ENCODE measurements at regions not wholly inside any gene's neighbourhood (a gene's known extent, or its start where the extent isn't known, plus 50 kb on each side); places are given as distances from the start of the nearest gene placed in this dataset.
"Not testable (repeated sequence)": the region's sequence is repeated elsewhere in the genome, so short reads cannot be mapped to it uniquely, and the experiment has no call there.

DNA sequence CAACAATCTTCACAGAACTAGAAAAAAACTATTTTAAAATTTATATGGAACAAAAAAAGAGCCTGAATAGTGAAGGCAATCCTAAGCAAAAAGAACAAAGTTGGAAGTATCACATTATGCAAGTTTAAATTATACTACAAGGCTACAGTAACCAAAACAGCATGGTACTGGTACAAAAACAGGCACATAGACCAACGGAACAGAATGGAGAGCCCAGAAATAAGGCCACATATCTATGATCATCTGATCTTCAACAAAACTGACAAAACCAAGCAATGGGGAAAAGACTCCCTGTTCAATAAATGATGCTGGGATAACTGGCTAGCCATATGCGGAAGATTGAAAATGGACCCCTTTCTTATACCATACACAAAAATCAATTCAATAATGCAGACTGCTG, 74.4 kb upstream of the RTN4 start:
- not testable (repeated sequence) for DNase-seq (ENCODE audit: extremely low read depth, low read depth)

DNA sequence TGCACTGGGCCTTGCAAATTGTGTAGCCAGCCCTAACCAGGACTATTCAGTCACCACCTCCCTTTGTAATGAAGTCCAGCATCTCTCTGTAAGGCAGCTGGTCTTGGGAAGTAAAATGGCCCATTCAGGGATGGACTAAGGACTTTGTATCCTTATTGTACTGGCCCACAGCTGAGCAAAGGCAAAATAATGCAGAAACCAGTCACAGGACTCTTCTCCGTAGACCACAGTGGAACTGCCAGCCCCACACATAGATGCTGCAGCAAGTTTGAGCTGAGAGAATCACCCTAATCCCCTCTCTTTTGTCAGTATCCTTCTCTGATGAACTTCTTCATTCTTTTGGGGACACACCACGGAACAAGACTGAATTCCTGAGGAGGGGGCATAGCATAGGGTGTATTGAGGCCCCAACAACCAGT, 73.6 kb upstream of the RTN4 start:
- no peak for DNase-seq (ENCODE audit: extremely low read depth, low read depth)

DNA sequence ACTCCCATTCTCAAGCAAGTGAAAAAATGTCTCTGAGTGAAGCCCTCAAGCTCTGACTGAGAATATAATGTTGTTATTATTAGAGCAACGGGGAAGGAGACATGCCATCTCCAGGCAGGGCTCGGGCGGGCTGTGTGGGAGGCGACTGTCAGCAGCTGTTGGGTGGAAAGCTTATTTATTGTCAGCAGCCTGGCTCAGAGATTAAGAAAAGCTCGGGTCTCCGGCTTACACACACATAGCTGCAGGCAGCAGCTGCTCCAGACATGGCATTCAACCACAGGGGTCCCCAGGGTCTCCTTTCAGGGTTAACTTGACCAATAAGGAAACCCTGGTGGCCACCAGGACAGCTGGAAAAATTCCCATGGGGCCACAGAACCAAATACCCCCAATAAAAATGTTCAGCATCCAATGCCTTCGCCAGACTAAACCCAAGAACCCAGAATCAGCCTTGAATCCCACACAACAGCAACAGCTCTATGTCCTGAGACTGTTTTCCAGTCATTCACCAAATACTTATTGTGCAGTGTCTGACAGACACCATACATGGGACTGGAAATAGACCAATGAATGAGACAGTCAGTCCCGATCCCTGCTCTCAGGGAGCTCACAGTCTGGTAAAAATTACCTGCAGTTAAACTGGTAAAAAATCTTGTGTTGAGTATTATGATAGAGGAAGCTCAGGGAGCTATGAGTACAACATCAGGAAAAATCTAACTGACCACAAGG, 70.5 kb upstream of the RTN4 start:
- DNase-seq (ENCODE audit: extremely low read depth, low read depth): no peak

DNA sequence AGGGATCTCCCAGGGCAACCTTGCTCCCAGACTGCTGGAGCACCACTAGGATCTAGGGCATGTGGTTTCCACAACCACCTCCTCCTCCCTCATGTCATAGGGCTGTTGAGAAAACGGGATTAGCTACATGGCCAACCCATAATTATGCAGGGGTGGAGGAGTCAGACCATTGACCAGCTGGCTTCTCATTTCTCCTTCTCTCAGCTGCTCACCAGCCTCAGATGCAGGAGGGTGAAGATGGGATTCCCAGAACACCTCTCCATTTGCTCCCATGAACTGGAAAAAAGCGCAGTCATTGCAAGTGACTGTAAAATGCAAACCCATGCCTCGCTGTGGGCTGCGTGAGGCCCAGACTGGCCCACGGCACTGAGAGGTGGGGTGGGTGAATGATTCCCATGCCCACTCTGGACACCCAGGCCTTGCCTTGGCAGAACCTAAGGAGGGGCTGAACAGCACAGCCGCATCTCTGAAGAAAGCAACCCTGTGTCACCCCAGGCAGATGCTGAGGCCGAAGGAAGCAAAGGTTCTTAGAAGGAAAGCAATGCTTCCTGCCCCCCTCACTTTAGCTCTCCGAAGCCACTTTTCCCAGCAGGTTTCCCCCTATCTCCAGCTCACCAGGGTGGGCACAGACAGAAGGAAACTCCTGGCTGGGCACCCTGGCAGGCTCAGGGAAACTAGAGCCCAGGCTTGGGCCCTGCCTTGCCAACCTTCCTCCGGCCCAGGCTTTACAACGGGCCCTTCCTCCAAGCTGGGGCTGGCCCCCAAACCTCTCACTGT, 69.6 kb upstream of the RTN4 start:
- no peak for DNase-seq (ENCODE audit: extremely low read depth, low read depth)

DNA sequence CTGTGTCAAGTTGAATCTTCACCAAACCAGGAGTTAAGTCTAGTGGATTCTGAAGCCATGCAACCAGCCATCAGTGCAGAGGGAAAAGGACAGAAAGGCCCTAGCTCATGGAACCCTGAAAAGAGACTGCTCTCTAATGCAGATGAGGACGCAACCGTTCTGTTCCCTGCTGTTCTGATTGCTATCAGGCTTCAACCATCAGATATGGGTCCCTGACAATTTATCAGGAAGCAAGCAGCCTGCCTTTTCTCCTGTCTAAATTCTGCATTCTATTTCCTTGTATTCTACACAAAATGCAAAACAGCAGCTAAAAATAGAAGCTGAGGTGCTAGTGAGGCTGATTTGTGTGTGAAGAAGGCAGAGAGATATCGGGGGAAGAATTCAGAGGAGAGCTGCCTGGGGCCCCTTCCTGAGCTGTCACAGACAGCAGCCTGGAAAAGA, 68.4 kb upstream of the RTN4 start:
- no peak for DNase-seq (ENCODE audit: extremely low read depth, low read depth)

DNA sequence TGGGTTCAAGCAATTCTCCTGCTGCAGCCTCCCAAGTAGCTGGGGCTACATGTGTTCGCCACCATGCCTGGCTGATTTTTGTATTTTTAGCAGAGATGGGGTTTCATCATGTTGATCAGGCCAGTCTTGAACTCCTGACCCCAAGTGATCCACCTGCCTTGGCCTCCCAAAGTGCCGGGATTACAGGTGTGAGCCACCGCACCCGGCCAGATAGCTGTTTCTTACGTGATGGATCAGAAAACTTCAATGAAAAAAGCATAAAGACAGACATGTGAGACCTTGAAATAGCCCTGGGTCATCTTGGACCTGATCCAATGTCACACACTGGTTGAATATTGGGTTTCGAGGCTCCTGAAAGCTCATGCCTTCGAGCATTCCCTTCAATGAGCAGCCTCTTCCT, 66.7 kb upstream of the RTN4 start:
- DNase-seq (ENCODE audit: extremely low read depth, low read depth): no peak

DNA sequence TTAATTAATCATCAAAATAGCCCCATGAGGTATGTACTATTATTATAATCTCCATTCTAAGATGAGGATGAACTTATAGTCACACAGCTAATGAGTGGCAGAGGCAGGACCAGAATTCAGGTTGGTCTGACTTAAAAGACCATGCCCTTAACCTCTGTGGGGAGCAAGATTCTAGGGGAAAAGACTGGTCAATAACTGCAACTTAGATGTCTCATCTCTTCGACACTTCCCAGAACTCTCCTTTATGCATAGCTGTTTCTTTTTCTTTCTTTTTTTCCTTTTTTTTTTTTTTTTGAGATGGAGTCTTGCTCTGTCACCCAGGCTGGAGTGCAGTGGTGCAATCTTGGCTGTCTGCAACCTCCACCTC, 66.3 kb upstream of the RTN4 start:
- DNase-seq (ENCODE audit: extremely low read depth, low read depth): no peak

DNA sequence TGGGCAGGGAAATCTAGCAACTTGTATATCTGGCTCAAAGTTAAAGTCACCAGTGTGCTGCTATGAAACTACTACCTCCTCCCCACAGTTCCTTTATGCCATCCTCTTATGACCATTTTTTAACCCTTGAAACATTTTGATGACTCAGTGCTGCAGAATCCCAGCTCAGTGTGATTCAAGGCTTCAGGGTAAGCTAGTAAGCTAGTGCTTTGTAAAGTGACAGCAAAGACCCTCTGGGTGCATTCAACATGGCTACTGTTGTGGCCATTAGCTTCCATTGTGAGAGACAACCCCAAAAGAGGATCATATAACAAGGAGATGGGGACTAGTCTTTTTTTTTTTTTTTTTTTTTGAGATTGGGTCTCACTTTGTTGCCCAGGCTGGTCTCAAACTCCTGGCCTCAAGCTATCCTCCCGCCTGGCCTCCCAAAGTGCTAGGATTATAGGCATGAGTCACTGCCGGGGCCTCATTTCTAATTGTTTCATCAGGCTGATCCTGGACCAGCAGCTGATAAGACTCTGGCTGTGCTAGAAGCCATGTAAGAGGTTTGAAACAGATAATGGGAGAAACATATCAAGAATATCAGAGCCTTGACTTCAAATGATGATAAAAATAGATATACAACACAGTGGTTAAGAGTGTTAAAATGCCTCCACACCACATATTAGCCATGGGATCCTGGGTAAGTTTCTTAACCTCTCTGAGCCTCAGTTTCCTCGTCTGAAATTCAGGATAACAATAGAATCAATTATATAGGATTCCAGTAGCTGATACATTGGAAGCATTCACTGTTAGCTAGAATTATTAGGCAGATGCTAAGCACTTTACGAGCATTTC, 65.7 kb upstream of the RTN4 start:
- DNase-seq (ENCODE audit: extremely low read depth, low read depth): peak; percentile 79

DNA sequence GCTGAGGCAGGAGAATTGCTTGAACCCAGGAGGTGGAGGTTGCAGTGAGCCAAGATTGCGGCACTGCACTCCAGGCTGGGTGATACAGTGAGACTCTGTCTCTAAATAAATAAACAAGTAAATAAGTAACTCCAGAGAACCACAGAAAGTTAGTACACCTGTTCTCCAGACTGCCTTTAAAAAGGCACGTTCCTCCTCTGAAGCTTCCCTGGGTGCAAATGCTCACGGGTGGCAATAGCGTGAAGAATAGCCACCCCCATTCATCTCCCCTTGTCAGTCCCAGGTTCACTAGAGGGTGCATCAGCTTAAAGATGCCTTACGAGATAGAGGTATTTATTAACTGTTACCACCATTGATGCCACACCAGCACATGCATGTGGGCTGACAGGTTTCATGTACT, 64.3 kb upstream of the RTN4 start:
- DNase-seq (ENCODE audit: extremely low read depth, low read depth): no peak

DNA sequence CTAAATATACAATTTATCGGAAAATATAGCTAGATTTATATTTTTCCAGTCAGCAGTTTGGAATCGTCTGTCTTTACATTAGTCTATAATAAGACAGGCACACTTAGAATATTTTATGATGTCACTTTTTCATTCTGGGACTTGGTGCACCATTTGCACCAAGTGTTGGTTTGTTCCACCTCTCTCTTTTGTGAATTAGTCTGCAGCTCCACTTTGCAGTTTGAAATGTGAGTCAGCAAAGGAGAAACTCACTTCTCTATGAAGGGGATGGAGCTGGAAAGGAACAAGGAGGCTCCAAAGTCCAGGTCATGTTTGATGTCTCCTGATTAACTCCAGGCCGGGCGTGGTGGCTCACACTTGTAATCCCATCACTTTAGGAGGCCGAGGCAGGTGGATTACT, 63.8 kb upstream of the RTN4 start:
- DNase-seq (ENCODE audit: extremely low read depth, low read depth): no peak

DNA sequence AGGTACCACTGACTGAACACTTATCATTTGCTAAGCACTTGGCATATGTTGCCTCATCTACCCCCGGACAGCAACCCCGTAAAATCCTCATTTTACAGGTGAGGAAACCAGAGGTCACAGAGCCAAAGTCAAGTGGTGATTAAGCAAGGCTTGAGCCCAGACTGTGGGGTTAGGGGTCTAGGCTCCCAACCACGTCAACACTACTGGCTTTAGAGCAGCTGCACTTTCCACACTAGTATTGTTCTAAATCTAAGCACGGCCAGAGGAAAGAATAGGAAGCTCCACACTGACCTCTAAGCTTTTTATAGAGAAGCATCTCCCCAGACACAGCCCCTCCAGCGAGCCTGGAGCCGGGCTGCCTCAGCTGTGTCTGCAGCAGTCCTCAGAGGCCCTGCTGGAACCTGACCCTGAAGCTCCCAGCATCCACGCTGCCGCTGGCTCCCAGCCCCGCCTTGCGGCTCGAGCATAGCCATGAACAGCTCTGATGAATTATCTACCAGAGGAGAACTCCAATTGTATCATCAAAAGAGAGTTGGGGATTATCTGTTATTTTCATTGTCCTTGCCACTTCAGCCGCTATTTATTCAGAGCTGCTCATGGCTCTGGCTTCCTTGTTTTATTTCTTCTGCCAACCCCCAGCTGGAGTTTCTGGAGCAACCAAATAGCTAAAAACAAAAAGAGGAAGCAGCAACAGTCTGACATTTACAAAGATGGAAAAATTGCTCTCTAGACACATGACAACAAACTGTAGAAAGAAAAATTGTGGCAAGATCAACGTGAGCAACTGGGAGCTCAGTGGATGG, 62.2 kb upstream of the RTN4 start:
- no peak for DNase-seq (ENCODE audit: extremely low read depth, low read depth)

DNA sequence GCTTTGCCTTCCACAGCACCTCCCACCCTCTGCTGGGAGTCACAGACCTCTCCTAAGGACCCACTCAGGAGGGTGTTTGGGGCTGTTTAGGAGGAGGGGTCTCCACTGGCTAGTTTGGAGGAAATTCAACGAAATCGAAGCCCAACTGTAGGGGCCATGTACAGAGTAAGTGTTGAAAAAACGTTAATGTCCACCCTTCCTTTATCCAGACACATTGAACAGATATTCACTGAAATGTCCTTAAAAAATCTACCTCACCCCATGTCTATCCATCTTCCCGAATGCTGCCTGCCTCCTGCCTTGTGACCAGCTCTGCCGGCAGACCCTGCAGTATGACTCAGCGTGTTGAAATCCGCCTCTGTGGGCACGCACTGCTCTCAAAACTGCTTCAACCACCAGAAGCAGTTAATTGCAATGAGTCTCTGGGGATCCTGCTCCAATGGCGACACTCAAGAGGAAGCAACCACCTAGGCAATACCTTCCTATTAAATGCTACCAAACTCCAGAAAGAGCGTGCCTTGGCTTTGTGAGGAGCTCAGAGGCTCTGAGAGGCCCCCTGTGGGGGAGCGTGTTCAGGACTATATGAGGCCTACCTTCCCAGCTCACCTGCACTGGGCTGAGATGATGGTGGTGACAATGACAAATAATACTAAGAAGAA, 61.4 kb upstream of the RTN4 start:
- DNase-seq (ENCODE audit: extremely low read depth, low read depth): peak; percentile 80

DNA sequence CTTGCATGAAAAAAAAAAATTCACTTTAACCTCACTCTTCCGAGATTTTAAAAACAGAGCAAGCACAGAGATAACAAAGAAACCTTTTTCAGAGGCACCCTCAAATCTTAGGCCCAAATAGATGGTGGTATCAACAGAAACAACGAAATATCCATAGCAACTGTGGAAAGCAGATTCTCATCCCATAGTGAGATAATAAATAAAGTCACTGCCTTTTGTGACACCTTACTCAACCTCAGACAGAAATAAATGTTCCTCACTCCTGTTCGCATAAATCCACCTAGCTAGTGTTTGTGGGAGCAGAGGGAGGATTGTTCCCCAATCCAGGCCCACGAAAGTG, 60.9 kb upstream of the RTN4 start:
- no peak for DNase-seq (ENCODE audit: extremely low read depth, low read depth)

DNA sequence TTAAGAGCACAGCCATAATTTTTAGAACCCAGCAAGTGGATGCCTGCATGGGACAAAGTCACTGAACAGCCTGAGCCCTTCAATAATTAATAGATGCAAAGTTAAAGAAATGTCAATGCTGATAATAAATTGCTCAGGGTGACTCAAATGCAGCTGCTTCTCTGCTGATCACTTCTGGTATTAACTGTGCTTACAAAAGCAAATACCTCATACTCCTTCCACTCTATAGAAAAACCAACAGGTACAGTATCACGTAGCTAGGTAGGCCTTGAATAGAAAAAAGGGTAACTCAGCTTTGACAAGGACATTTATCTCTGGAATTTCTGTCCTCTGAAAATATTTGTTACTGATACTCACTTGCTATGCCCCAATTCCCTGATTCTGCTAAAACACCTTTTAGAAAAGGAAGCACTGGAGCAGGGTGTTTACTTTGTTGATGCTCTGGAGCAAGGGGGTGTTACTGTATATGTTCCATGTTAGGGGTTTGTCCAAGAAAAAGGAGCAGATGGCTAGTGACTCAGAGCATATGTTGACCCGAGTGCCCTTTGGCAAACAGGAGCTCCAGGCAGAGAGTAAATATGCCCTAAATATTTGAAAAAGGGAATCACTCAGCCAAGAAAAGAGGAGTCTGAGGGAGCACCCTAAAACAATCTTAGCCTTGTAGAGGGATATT, 59.1 kb upstream of the RTN4 start:
- DNase-seq (ENCODE audit: extremely low read depth, low read depth): peak; percentile 47

DNA sequence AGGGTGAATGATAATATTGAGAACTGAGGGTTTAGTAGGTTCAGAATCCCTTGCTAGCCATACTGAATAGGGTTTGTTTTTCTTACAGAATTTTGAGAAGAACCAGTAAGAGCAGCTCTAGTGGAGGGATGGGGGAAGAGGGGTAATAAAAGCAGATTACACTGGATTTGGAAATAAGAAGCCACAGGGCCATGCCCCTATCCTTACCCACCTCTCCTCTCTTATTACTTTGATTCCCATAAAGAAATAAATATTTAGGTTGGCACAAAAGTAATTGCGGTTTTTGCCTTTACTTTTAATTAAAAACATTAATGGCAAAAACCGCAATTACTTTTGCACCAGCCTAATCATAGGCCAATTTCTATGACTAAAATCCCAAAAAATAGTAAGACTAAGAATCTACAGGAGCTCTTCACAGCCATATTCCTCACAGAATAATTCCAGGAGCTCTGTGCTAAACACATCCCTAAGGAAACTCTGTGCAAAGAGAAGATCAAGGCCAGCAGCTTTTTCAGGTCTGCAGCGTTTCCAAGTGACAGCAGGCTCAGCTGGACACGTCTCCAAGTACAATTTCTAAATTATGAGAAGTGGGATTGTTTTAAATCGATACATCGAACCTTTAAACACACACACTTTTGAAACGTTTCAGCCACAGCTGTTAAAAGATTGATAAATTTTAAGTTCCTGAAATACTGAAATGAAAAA, 58.4 kb upstream of the RTN4 start:
- no peak for DNase-seq (ENCODE audit: extremely low read depth, low read depth)

DNA sequence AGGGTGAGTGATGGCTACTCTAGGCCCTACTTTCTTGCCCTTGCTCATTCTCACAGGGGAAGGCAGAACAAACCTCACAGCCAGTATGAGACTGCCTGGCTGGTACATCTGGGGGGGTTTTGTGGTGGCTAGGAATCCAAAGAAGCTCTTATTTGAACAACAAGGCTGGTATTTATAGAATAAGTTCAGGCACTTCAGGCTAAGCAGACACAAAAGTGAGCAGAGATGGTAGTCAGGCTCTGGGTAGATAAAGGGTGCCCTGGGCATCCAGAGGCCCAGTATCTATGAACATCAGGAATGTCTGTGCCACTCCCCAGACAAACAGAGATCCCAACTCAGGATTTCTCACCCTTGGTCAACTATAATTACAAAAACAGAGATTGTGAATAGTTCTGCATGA, 57.2 kb upstream of the RTN4 start:
- no peak for DNase-seq (ENCODE audit: extremely low read depth, low read depth)

DNA sequence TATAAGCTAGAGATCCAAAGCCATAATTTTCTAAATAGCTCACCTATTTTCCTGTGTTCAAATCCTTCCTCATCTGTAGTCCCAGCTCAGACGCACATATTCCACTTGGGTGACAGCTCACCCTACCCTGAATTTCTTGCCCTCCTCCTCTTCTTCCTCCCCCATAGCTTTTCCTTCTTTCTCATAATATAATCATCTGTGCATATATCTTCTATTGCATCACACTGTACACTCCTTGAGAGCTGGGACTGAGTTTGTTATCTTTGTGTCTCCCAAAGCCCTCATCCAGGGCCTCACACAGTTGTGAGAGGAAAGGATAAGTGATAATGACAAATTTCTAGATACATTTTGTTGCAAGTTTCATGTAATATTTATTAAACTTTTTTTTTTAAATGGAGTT, 55.9 kb upstream of the RTN4 start:
- DNase-seq (ENCODE audit: extremely low read depth, low read depth): no peak

DNA sequence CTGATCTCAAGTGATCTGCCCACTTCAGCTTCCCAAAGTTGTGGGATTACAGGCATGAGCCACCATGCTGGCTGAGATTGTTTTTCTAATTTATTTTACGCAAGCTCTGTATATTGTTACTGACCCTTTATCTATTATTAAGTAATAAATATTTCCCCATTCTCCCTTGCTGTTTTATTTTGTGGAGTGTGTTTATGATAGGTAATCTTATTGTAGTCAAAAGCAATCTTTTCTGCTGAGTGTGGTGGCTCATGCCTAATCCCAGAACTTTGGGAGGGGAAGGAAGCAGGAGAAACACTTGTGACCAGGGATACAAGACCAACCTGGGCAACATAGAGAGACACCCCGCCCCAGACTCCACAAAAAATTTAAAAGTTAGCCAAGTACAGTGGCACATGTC, 55.2 kb upstream of the RTN4 start:
- DNase-seq (ENCODE audit: extremely low read depth, low read depth): no peak

DNA sequence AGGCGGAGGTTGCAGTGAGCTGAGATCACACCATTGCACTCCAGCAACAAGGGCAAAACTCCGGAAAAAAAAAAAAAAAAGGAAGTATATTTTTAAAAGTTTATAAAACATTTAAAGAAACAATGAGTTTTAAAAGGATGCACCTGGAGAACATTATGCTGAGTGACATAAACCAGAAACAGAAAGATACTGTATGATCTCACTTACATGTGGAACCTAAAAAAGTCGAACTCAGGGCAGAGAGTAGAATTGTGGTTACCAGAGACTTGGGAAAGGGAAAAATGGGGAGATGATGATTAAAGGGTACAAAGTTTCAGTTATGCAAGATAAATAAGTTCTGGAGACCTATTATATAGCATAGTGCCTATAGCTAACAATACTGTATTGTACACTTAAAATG, 52.8 kb upstream of the RTN4 start:
- no peak for DNase-seq (ENCODE audit: extremely low read depth, low read depth)

Measured in NCI-H460 (cell line).